GM23338 (cell line): ENCODE measurements at regions not wholly inside any gene's neighbourhood (a gene's known extent, or its start where the extent isn't known, plus 50 kb on each side); places are given as distances from the start of the nearest gene placed in this dataset.

Experiments used
- ATAC-seq: fragments of 200-7000 bp; cut with Tn5 transposase; 3 replicates; pipeline ENCODE4 v1.9.1; 2020
- DNase-seq: peaks from one replicate; pipeline ENCODE4 v3.0.0-alpha.2; 2015; ENCODE audit warnings: low spot score
- H2AFZ ChIP-seq: fragments of 200-600 bp; sonication (generic); 2 replicates; pipeline ENCODE4 v1.8.0; 2016; ENCODE audit warnings: antibody characterized with exemption, mild to moderate bottlenecking, moderate library complexity
- H3F3A ChIP-seq: fragments of 200-600 bp; sonication (generic); replicated peaks from 2 replicates; pipeline ENCODE4 v1.8.0; 2017; ENCODE audit warnings: antibody characterized with exemption, mixed run types, low read depth
- H3K27ac ChIP-seq: fragments of 200-600 bp; sonication (generic); 2 replicates; pipeline ENCODE4 v1.6.1; 2016; ENCODE audit warnings: low read depth
- H3K27me3 ChIP-seq: fragments of 200-600 bp; sonication (generic); 2 replicates; pipeline ENCODE4 v1.8.0; 2016; ENCODE audit warnings: mild to moderate bottlenecking, mixed run types, moderate library complexity; ENCODE audit not compliant: insufficient read depth
- H3K36me3 ChIP-seq: fragments of 200-600 bp; sonication (generic); 2 replicates; pipeline ENCODE4 v1.8.0; 2016; ENCODE audit warnings: mild to moderate bottlenecking; ENCODE audit not compliant: insufficient read depth
- H3K4me1 ChIP-seq: fragments of 200-600 bp; sonication (generic); 2 replicates; pipeline ENCODE4 v1.8.0; 2016; ENCODE audit warnings: mild to moderate bottlenecking, moderate library complexity; ENCODE audit not compliant: insufficient read depth
- H3K4me2 ChIP-seq: fragments of 200-600 bp; sonication (generic); 2 replicates; pipeline ENCODE4 v1.7.1; 2017; ENCODE audit warnings: mixed run types
- H3K4me3 ChIP-seq: fragments of 200-600 bp; sonication (generic); 2 replicates; pipeline ENCODE4 v1.6.1; 2016; ENCODE audit warnings: mixed run types
- H3K79me2 ChIP-seq: fragments of 200-600 bp; sonication (generic); replicated peaks from 2 replicates; pipeline ENCODE4 v1.8.0; 2017; ENCODE audit warnings: mild to moderate bottlenecking; ENCODE audit not compliant: insufficient read depth
- H3K9me2 ChIP-seq: fragments of 200-600 bp; sonication (generic); 2 replicates; pipeline ENCODE4 v1.8.0; 2017; ENCODE audit not compliant: insufficient read depth
- H4K20me1 ChIP-seq: fragments of 200-600 bp; sonication (generic); replicated peaks from 2 replicates; pipeline ENCODE4 v1.8.0; 2017; ENCODE audit warnings: mild to moderate bottlenecking; ENCODE audit not compliant: insufficient read depth
- H3K27ac Mint-ChIP-seq: 2 replicates; pipeline ENCODE4 v1.8.0; 2020; ENCODE audit warnings: inconsistent platforms, mild to moderate bottlenecking, moderate library complexity, mixed read lengths
- H3K27me3 Mint-ChIP-seq: 3 replicates; pipeline ENCODE4 v1.8.0; 2022; ENCODE audit warnings: low read depth, mild to moderate bottlenecking, moderate library complexity, mixed read lengths, inconsistent platforms; ENCODE audit not compliant: insufficient read depth, poor library complexity
- H3K36me3 Mint-ChIP-seq: 3 replicates; pipeline ENCODE4 v1.8.0; 2021; ENCODE audit warnings: low read depth, mild to moderate bottlenecking, inconsistent platforms, moderate library complexity, mixed read lengths
- H3K4me1 Mint-ChIP-seq: 3 replicates; pipeline ENCODE4 v1.8.0; 2020; ENCODE audit warnings: mild to moderate bottlenecking, inconsistent platforms, mixed read lengths
- H3K4me3 Mint-ChIP-seq: 3 replicates; pipeline ENCODE4 v1.8.0; 2021; ENCODE audit warnings: moderate library complexity, mild to moderate bottlenecking, inconsistent platforms, mixed read lengths
- H3K9me3 Mint-ChIP-seq: 3 replicates; pipeline ENCODE4 v1.8.0; 2020; ENCODE audit warnings: moderate library complexity, mild to moderate bottlenecking, inconsistent platforms, mixed read lengths
- CREB1 ChIP-seq: fragments of 250-450 bp; sonication (Bioruptor Pico); IDR thresholded peaks from 2 replicates; pipeline ENCODE4 v1.5.0; 2020; ENCODE audit warnings: low read depth, mild to moderate bottlenecking, moderate library complexity
- EZH2 ChIP-seq: fragments of 200-600 bp; sonication (generic); IDR thresholded peaks from one replicate; pipeline ENCODE4 v1.8.0; 2017; ENCODE audit warnings: antibody characterized with exemption, mild to moderate bottlenecking, low read depth; ENCODE audit not compliant: unreplicated experiment
- EZH2phosphoT487 ChIP-seq: fragments of 200-600 bp; sonication (generic); IDR thresholded peaks from one replicate; pipeline ENCODE4 v1.8.1; 2018; ENCODE audit warnings: antibody characterized with exemption; ENCODE audit not compliant: unreplicated experiment
- JUNB ChIP-seq: IDR thresholded peaks from one replicate; pipeline ENCODE4 v1.6.1; 2016; ENCODE audit warnings: antibody characterized with exemption; ENCODE audit not compliant: unreplicated experiment
- NANOG ChIP-seq: IDR thresholded peaks from 2 replicates; pipeline ENCODE4 v1.6.1; 2016; ENCODE audit warnings: antibody characterized with exemption, borderline replicate concordance
- STAT1 ChIP-seq: IDR thresholded peaks from one replicate; pipeline ENCODE4 v1.6.1; 2016; ENCODE audit warnings: antibody characterized with exemption; ENCODE audit not compliant: unreplicated experiment
- ZNF114 ChIP-seq: fragments of 250-450 bp; sonication (Bioruptor Pico); IDR thresholded peaks from 2 replicates; pipeline ENCODE4 v1.5.0; 2020; ENCODE audit warnings: mild to moderate bottlenecking, moderate library complexity
- ZNF331 ChIP-seq: fragments of 250-450 bp; sonication (Bioruptor Pico); IDR thresholded peaks from 2 replicates; pipeline ENCODE4 v1.5.0; 2020; ENCODE audit warnings: low read depth, mild to moderate bottlenecking, moderate library complexity
- TF ChIP-seq, protein P1 (sequence below): IDR thresholded peaks from 2 replicates; pipeline ENCODE4 v1.6.1; 2016; ENCODE audit warnings: antibody characterized with exemption
- TF ChIP-seq, protein P2 (sequence below): fragments of 250-450 bp; sonication (Bioruptor Pico); IDR thresholded peaks from 2 replicates; pipeline ENCODE4 v1.5.0; 2020; ENCODE audit warnings: mild to moderate bottlenecking, moderate library complexity
- TF ChIP-seq, protein P3 (sequence below): IDR thresholded peaks from one replicate; pipeline ENCODE4 v1.6.1; 2018; ENCODE audit warnings: antibody characterized with exemption; ENCODE audit not compliant: unreplicated experiment
- TF ChIP-seq, protein P4 (sequence below), 2 experiments: fragments of 200-600 bp in 1 of 2; sonication (generic) in 1 of 2; conservative IDR thresholded peaks; 2 replicates each; pipeline versions ENCODE4 v1.5.1 to v1.6.1; 2016 to 2017; ENCODE audit warnings: antibody characterized with exemption in 2 of 2, low read depth in 2 of 2, mild to moderate bottlenecking in 2 of 2, moderate library complexity in 1 of 2

DNA sequence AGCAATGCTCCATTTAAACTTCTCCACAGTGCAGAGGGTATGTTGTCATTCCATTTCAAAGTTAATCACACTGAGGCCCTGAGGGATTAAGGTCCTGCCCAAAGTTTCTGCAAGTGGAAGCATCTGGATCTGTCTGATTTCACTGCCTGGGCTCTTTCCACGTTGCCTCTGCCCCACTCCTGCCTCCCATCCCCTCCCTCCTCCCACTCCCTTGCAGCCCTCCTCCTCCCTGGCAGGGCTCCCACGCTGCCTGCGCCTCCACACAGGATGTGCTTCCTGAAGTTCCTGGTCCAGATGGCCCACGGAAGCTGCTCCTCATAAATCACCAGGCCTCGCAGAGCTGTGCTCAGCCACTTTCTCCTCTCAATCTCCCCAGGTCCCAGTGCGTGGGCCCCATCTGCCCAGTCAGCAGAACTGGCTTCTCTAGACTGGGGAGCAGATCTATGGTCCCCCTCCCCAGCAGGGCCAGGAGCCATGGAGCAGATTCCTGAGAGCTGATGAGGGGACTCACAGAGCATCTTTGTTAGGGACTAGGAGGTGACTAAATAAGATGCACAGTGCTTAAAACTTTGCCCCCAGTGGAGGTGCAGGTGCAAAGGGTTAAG lies 65.4 kb upstream of the MAFB start:
- Mint-ChIP-seq H3K4me3 (no peak overlapping the region), H3K27me3 (peaks cover 5% of the 10 kb centered on the region), H3K9me3 (no peaks in the 10 kb centered on the region), H3K4me1 (peaks cover 12% of the 10 kb centered on the region), H3K27ac (no peak overlapping the region), H3K36me3 (no peaks in the 10 kb centered on the region)
- Histone ChIP-seq H3K4me1 (peaks cover 5% of the 10 kb centered on the region; the same call in 1 of the 2 replicates), H4K20me1 (no peaks in the 10 kb centered on the region), H3K36me3 (no peaks in the 10 kb centered on the region), H3K27me3 (no peaks in the 10 kb centered on the region), H3K9me2 (peaks cover 7% of the 10 kb centered on the region; the same call in 1 of the 2 replicates), H3K4me3 (no peak overlapping the region), H3K79me2 (no peaks in the 10 kb centered on the region), H3K4me2 (no peak overlapping the region), H3K27ac (no peak overlapping the region), H3F3A (no peaks in the 10 kb centered on the region), H2AFZ (no peak overlapping the region)
- TF ChIP-seq, protein P1, sequence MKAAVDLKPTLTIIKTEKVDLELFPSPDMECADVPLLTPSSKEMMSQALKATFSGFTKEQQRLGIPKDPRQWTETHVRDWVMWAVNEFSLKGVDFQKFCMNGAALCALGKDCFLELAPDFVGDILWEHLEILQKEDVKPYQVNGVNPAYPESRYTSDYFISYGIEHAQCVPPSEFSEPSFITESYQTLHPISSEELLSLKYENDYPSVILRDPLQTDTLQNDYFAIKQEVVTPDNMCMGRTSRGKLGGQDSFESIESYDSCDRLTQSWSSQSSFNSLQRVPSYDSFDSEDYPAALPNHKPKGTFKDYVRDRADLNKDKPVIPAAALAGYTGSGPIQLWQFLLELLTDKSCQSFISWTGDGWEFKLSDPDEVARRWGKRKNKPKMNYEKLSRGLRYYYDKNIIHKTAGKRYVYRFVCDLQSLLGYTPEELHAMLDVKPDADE, result no peak
- no peak for TF ChIP-seq ZNF331 (CRISPR knock-in tag)
- TF ChIP-seq NANOG, result no peak
- no peak for TF ChIP-seq CREB1 (CRISPR knock-in tag)
- TF ChIP-seq, protein P2, sequence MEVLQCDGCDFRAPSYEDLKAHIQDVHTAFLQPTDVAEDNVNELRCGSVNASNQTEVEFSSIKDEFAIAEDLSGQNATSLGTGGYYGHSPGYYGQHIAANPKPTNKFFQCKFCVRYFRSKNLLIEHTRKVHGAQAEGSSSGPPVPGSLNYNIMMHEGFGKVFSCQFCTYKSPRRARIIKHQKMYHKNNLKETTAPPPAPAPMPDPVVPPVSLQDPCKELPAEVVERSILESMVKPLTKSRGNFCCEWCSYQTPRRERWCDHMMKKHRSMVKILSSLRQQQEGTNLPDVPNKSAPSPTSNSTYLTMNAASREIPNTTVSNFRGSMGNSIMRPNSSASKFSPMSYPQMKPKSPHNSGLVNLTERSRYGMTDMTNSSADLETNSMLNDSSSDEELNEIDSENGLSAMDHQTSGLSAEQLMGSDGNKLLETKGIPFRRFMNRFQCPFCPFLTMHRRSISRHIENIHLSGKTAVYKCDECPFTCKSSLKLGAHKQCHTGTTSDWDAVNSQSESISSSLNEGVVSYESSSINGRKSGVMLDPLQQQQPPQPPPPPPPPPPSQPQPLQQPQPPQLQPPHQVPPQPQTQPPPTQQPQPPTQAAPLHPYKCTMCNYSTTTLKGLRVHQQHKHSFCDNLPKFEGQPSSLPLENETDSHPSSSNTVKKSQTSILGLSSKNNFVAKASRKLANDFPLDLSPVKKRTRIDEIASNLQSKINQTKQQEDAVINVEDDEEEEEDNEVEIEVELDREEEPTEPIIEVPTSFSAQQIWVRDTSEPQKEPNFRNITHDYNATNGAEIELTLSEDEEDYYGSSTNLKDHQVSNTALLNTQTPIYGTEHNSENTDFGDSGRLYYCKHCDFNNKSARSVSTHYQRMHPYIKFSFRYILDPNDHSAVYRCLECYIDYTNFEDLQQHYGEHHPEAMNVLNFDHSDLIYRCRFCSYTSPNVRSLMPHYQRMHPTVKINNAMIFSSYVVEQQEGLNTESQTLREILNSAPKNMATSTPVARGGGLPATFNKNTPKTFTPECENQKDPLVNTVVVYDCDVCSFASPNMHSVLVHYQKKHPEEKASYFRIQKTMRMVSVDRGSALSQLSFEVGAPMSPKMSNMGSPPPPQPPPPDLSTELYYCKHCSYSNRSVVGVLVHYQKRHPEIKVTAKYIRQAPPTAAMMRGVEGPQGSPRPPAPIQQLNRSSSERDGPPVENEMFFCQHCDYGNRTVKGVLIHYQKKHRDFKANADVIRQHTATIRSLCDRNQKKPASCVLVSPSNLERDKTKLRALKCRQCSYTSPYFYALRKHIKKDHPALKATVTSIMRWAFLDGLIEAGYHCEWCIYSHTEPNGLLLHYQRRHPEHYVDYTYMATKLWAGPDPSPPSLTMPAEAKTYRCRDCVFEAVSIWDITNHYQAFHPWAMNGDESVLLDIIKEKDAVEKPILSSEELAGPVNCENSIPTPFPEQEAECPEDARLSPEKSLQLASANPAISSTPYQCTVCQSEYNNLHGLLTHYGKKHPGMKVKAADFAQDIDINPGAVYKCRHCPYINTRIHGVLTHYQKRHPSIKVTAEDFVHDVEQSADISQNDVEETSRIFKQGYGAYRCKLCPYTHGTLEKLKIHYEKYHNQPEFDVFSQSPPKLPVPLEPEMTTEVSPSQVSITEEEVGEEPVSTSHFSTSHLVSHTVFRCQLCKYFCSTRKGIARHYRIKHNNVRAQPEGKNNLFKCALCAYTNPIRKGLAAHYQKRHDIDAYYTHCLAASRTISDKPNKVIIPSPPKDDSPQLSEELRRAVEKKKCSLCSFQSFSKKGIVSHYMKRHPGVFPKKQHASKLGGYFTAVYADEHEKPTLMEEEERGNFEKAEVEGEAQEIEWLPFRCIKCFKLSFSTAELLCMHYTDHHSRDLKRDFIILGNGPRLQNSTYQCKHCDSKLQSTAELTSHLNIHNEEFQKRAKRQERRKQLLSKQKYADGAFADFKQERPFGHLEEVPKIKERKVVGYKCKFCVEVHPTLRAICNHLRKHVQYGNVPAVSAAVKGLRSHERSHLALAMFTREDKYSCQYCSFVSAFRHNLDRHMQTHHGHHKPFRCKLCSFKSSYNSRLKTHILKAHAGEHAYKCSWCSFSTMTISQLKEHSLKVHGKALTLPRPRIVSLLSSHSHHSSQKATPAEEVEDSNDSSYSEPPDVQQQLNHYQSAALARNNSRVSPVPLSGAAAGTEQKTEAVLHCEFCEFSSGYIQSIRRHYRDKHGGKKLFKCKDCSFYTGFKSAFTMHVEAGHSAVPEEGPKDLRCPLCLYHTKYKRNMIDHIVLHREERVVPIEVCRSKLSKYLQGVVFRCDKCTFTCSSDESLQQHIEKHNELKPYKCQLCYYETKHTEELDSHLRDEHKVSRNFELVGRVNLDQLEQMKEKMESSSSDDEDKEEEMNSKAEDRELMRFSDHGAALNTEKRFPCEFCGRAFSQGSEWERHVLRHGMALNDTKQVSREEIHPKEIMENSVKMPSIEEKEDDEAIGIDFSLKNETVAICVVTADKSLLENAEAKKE (CRISPR knock-in tag), result no peak
- no peak for TF ChIP-seq ZNF114 (CRISPR knock-in tag)
- TF ChIP-seq, protein P3, sequence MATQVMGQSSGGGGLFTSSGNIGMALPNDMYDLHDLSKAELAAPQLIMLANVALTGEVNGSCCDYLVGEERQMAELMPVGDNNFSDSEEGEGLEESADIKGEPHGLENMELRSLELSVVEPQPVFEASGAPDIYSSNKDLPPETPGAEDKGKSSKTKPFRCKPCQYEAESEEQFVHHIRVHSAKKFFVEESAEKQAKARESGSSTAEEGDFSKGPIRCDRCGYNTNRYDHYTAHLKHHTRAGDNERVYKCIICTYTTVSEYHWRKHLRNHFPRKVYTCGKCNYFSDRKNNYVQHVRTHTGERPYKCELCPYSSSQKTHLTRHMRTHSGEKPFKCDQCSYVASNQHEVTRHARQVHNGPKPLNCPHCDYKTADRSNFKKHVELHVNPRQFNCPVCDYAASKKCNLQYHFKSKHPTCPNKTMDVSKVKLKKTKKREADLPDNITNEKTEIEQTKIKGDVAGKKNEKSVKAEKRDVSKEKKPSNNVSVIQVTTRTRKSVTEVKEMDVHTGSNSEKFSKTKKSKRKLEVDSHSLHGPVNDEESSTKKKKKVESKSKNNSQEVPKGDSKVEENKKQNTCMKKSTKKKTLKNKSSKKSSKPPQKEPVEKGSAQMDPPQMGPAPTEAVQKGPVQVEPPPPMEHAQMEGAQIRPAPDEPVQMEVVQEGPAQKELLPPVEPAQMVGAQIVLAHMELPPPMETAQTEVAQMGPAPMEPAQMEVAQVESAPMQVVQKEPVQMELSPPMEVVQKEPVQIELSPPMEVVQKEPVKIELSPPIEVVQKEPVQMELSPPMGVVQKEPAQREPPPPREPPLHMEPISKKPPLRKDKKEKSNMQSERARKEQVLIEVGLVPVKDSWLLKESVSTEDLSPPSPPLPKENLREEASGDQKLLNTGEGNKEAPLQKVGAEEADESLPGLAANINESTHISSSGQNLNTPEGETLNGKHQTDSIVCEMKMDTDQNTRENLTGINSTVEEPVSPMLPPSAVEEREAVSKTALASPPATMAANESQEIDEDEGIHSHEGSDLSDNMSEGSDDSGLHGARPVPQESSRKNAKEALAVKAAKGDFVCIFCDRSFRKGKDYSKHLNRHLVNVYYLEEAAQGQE, result no peak
- TF ChIP-seq EZH2phosphoT487, result no peak
- TF ChIP-seq EZH2, result no peak
- TF ChIP-seq JUNB, result no peak
- TF ChIP-seq STAT1, result no peak
- TF ChIP-seq, protein P4, sequence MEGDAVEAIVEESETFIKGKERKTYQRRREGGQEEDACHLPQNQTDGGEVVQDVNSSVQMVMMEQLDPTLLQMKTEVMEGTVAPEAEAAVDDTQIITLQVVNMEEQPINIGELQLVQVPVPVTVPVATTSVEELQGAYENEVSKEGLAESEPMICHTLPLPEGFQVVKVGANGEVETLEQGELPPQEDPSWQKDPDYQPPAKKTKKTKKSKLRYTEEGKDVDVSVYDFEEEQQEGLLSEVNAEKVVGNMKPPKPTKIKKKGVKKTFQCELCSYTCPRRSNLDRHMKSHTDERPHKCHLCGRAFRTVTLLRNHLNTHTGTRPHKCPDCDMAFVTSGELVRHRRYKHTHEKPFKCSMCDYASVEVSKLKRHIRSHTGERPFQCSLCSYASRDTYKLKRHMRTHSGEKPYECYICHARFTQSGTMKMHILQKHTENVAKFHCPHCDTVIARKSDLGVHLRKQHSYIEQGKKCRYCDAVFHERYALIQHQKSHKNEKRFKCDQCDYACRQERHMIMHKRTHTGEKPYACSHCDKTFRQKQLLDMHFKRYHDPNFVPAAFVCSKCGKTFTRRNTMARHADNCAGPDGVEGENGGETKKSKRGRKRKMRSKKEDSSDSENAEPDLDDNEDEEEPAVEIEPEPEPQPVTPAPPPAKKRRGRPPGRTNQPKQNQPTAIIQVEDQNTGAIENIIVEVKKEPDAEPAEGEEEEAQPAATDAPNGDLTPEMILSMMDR (conservative IDR thresholded peaks at IDR 0.05; ENCODE audit: low read depth in 2 of 2), result no peak
- no peak for DNase-seq
- no peak for ATAC-seq
